Lower leg skin (tissue), 4 donors: ENCODE measurements at regions not wholly inside any gene's neighbourhood (a gene's known extent, or its start where the extent isn't known, plus 50 kb on each side); places are given as distances from the start of the nearest gene placed in this dataset.

Experiments used
- DNase-seq, 2 donors: peaks; one replicate each; pipeline ENCODE4 v3.0.0-alpha.2; 2019; ENCODE audit warnings: low spot score in 2 of 2
- H3K4me3 ChIP-seq: fragments of 200-600 bp; sonication (generic); 2 replicates; pipeline ENCODE4 v1.5.1; 2017; ENCODE audit warnings: mild to moderate bottlenecking, low read depth; ENCODE audit not compliant: poor library complexity, severe bottlenecking
- POLR2A ChIP-seq, 2 donors: fragments of 450-650 bp; IDR thresholded peaks; one replicate each; pipeline ENCODE4 v1.6.1; 2016 to 2017; ENCODE audit warnings: antibody characterized with exemption in 2 of 2, mild to moderate bottlenecking in 1 of 2, moderate library complexity in 1 of 2
- WGBS, 2 donors: methylation state at CpG; one replicate each; pipeline ENCODE4 v1.1.5; 2018; 5-methylcytosine and 5-hydroxymethylcytosine counted together
- intact Hi-C: fragments of 100-400 bp; cut with DNase I; formaldehyde crosslinking; loops from one replicate; pipeline ENCODE4 v1.15.0; 2023; ENCODE audit warnings: low total_unique reads
- TF ChIP-seq, protein P1 (sequence below), 3 donors: fragments of 450-650 bp; IDR thresholded peaks; one replicate each; pipeline ENCODE4 v1.5.1; 2016; ENCODE audit warnings: antibody characterized with exemption in 3 of 3, mild to moderate bottlenecking in 3 of 3, moderate library complexity in 2 of 3

DNA sequence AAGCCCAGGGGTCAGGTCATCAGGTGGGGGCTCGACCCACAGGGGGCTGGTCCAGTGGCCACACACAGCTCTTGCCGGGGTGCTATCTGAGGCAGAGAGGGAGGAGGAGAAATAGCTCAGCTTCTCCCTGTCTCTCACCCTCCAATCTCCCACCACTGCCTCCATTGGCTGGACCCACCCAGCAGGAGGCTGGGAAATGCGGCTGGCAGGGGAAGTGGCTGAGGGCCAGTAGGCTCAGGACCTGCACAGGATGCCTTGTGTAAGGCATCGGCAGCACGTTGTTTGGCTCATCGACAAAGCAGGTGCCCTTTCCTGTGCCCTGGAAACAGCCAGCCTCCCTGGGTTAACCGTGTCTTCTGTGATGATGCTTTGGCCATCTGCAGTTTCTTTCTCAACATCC, 58.8 kb upstream of the SLC24A4 start:
- intact Hi-C loops, result no loop called here
- DNase-seq, result no peak
- WGBS, 2 donors, result 49 to 50% methylated on average over 7 of the region's 7 CpGs

DNA sequence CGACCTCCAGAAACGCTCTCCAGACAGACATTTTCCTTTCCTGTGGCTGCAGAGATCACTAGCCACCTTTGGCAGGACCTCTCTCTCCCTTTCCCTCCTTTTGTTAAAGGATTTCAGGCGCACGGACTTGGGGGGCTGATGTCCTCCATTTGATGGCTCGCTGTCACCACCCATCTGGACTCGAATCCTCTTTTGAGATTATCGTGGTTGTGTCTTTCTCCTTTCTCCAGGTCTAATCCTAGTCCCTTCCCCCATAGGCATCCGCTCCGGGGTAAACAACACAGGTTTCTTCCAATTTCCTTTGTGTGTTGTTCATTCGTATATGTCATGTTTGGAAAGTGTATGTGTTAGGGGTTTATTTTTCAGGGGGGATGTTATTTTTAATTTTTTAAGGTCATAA, 56.7 kb upstream of the SLC24A4 start:
- TF ChIP-seq, protein P1, sequence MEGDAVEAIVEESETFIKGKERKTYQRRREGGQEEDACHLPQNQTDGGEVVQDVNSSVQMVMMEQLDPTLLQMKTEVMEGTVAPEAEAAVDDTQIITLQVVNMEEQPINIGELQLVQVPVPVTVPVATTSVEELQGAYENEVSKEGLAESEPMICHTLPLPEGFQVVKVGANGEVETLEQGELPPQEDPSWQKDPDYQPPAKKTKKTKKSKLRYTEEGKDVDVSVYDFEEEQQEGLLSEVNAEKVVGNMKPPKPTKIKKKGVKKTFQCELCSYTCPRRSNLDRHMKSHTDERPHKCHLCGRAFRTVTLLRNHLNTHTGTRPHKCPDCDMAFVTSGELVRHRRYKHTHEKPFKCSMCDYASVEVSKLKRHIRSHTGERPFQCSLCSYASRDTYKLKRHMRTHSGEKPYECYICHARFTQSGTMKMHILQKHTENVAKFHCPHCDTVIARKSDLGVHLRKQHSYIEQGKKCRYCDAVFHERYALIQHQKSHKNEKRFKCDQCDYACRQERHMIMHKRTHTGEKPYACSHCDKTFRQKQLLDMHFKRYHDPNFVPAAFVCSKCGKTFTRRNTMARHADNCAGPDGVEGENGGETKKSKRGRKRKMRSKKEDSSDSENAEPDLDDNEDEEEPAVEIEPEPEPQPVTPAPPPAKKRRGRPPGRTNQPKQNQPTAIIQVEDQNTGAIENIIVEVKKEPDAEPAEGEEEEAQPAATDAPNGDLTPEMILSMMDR (IDR thresholded peaks at IDR 0.05), result no peak
- no peak for TF ChIP-seq POLR2A (IDR thresholded peaks at IDR 0.05)
- 90 to 91% methylated on average over 10 of the region's 10 CpGs for WGBS, 2 donors
- DNase-seq, result no peak
- H3K4me3 ChIP-seq, result no peak overlapping the region
- intact Hi-C loops, result no loop called here

More for the DNA sequence above, 58.8 kb upstream of the SLC24A4 start:
- no peak for TF ChIP-seq POLR2A (IDR thresholded peaks at IDR 0.05)
- TF ChIP-seq, protein P1 (IDR thresholded peaks at IDR 0.05), result no peak
- H3K4me3 ChIP-seq, result no peak overlapping the region
